22Rv1 (cell line): ENCODE measurements at regions not wholly inside any gene's neighbourhood (a gene's known extent, or its start where the extent isn't known, plus 50 kb on each side); places are given as distances from the start of the nearest gene placed in this dataset.

Experiments
- CTCF ChIP-seq: fragments of 450-650 bp; IDR thresholded peaks from 2 replicates; pipeline ENCODE4 v1.5.1; 2017; ENCODE audit warnings: mild to moderate bottlenecking
- ZFX ChIP-seq: fragments of 450-650 bp; IDR thresholded peaks from 2 replicates; pipeline ENCODE4 v1.6.1; 2017; ENCODE audit warnings: antibody characterized with exemption, borderline replicate concordance

- TF ChIP-seq CTCF = no peak
- TF ChIP-seq ZFX = no peak
Measured at GRCh38 chr6:14964556-14965270, 281.2 kb upstream of the JARID2 start.
